Ovary (tissue), 7 donors: ENCODE measurements at regions not wholly inside any gene's neighbourhood (a gene's known extent, or its start where the extent isn't known, plus 50 kb on each side); places are given as distances from the start of the nearest gene placed in this dataset.

Experiments
- DNase-seq, 5 donors: peaks; one replicate each; pipeline ENCODE4 v3.0.0-alpha.2; 2019 to 2020
- H3K27ac ChIP-seq, 2 donors: fragments of 200-600 bp; one replicate each; pipeline versions ENCODE4 v1.5.1 to v1.8.0; 2019 to 2022
- H3K27me3 ChIP-seq: fragments of 200-600 bp; one replicate; pipeline ENCODE4 v1.8.0; 2022
- H3K36me3 ChIP-seq: fragments of 200-600 bp; sonication (generic); one replicate; pipeline ENCODE4 v1.5.1; 2019
- H3K4me1 ChIP-seq: one replicate; pipeline ENCODE4 v1.8.1; 2013; ENCODE audit warnings: mild to moderate bottlenecking, moderate library complexity; ENCODE audit not compliant: insufficient read depth
- H3K4me3 ChIP-seq: fragments of 200-600 bp; sonication (generic); one replicate; pipeline ENCODE4 v1.5.1; 2017
- H3K9me3 ChIP-seq, 2 donors: fragments of 200-600 bp in 1 of 2; sonication (generic) in 1 of 2; one replicate each; pipeline versions ENCODE4 v1.5.1 to v1.8.1; 2013 to 2019; ENCODE audit warnings: mild to moderate bottlenecking in 1 of 2, moderate library complexity in 1 of 2
- EP300 ChIP-seq: sonication (generic); formaldehyde crosslinking; IDR thresholded peaks from one replicate; pipeline ENCODE4 v1.6.1; 2017; ENCODE audit warnings: antibody characterized with exemption
- POLR2A ChIP-seq: fragments of 450-650 bp; IDR thresholded peaks from one replicate; pipeline ENCODE4 v1.6.1; 2017; ENCODE audit warnings: antibody characterized with exemption, mild to moderate bottlenecking, moderate library complexity
- WGBS, 3 donors: extraction: QIAGEN DNeasy Blood & Tissue Kit in 1 of 3; methylation state at CpG; one replicate each; pipeline versions ENCODE4 v1.1.5 to v1.1.7; 2013 to 2017; 5-methylcytosine and 5-hydroxymethylcytosine counted together
- intact Hi-C, 4 donors: fragments of 100-400 bp; cut with DNase I; formaldehyde crosslinking; loops; one replicate each; pipeline versions ENCODE4 v1.11.0 to v1.15.1; 2022 to 2023
- TF ChIP-seq, protein P1 (sequence below), 3 donors: fragments of 450-650 bp in 2 of 3; fragments of 200-600 bp in 1 of 3; IDR thresholded peaks; one replicate each; pipeline versions ENCODE4 v1.5.1 to v1.8.0; 2016 to 2022; ENCODE audit warnings: antibody characterized with exemption in 3 of 3, mild to moderate bottlenecking in 1 of 3
- donor health status: DM: no; HTN: no; CAD: no; lungs with moderate emphysema.
- donor health status: DM: no; HTN: no; CAD: no.
- donor health status: Bipolar disorder and iron deficiency.
- donor health status: DM: no; HTN: no; CAD: no.
- donor health status: DM: yes; HTN: yes; CAD: no.

GRCh38 chr14:22266142-22266442 is 322.9 kb downstream of the DAD1 start:
- no peak for DNase-seq
- intact Hi-C loops: no loop called here
- Histone ChIP-seq H3K27me3 (no peaks in the 10 kb centered on the region), H3K36me3 (no peaks in the 10 kb centered on the region), H3K27ac (no peak overlapping the region), H3K4me1 (no peaks in the 10 kb centered on the region), H3K9me3 (no peaks in the 10 kb centered on the region), H3K4me3 (no peak overlapping the region)
- 41 to 96% (median 64%) methylated on average over 2 of the region's 2 CpGs for WGBS, 3 donors
- no peak for TF ChIP-seq EP300
- TF ChIP-seq, protein P1, sequence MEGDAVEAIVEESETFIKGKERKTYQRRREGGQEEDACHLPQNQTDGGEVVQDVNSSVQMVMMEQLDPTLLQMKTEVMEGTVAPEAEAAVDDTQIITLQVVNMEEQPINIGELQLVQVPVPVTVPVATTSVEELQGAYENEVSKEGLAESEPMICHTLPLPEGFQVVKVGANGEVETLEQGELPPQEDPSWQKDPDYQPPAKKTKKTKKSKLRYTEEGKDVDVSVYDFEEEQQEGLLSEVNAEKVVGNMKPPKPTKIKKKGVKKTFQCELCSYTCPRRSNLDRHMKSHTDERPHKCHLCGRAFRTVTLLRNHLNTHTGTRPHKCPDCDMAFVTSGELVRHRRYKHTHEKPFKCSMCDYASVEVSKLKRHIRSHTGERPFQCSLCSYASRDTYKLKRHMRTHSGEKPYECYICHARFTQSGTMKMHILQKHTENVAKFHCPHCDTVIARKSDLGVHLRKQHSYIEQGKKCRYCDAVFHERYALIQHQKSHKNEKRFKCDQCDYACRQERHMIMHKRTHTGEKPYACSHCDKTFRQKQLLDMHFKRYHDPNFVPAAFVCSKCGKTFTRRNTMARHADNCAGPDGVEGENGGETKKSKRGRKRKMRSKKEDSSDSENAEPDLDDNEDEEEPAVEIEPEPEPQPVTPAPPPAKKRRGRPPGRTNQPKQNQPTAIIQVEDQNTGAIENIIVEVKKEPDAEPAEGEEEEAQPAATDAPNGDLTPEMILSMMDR (IDR thresholded peaks at IDR 0.05): no peak
- no peak for TF ChIP-seq POLR2A

GRCh38 chr14:22265319-22266141 is 323.5 kb downstream of the DAD1 start:
- intact Hi-C loops: no loop called here
- 33 to 40% (median 33%) methylated on average over 7 to 8 of the region's 8 CpGs for WGBS, 3 donors

GRCh38 chr14:22264759-22265158 is 324.3 kb downstream of the DAD1 start:
- Histone ChIP-seq H3K4me1 (no peaks in the 10 kb centered on the region), H3K36me3 (no peaks in the 10 kb centered on the region), H3K27ac (no peak overlapping the region), H3K27me3 (no peaks in the 10 kb centered on the region), H3K9me3 (no peaks in the 10 kb centered on the region), H3K4me3 (no peak overlapping the region)
- intact Hi-C loops: no loop called here
- no peak for DNase-seq
- WGBS, 3 donors: 68 to 84% (median 81%) methylated on average over 1 of the region's 1 CpG
- TF ChIP-seq POLR2A (no peak), EP300 (no peak)
- TF ChIP-seq, protein P1 (IDR thresholded peaks at IDR 0.05): no peak

More at GRCh38 chr14:22265319-22266141, 323.5 kb downstream of the DAD1 start:
- Histone ChIP-seq H3K9me3 (no peaks in the 10 kb centered on the region), H3K27ac (no peak overlapping the region), H3K36me3 (no peaks in the 10 kb centered on the region), H3K4me3 (no peak overlapping the region), H3K27me3 (no peaks in the 10 kb centered on the region), H3K4me1 (no peaks in the 10 kb centered on the region)
- DNase-seq: no peak
- TF ChIP-seq, protein P1 (IDR thresholded peaks at IDR 0.05): no peak
- TF ChIP-seq EP300 (no peak), POLR2A (no peak)

DNA sequence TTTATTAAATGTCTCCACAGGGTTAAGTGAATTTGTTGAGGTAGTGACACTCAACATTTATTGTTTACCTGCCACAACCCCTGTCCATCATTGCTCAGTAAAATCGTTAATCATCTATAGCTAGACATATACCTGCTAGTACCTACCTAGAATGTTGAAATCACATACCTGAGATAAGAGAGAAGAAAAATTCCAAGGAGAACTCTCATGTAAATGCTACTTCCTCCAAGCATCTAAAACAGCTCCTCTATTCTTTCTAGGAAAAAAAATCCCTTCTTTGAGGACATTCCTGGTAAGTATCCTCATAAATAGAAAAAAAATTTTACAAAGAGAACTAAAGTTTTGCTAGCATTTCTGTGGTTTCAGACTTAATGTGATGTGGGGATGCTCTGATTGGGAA is 325.1 kb downstream of the DAD1 start:
- no peak overlapping the region for H3K4me3 ChIP-seq
- 78 to 87% (median 80%) methylated on average over 1 of the region's 1 CpG for WGBS, 3 donors
- H3K27me3 ChIP-seq: no peaks in the 10 kb centered on the region
- H3K36me3 ChIP-seq: no peaks in the 10 kb centered on the region
- H3K9me3 ChIP-seq: no peaks in the 10 kb centered on the region
- no peak for DNase-seq
- intact Hi-C loops: no loop called here
- TF ChIP-seq, protein P1 (IDR thresholded peaks at IDR 0.05): no peak
- TF ChIP-seq EP300 (no peak), POLR2A (no peak)
- no peak overlapping the region for H3K27ac ChIP-seq
- no peaks in the 10 kb centered on the region for H3K4me1 ChIP-seq
